Erythroblast (primary cell): ENCODE measurements at regions not wholly inside any gene's neighbourhood (a gene's known extent, or its start where the extent isn't known, plus 50 kb on each side); places are given as distances from the start of the nearest gene placed in this dataset.

Source experiments
- GATA1 ChIP-seq: IDR thresholded peaks from 2 replicates; pipeline ENCODE4 v1.6.1; 2011; ENCODE audit warnings: low read depth, mild to moderate bottlenecking, control low read depth, low read length, moderate library complexity
- POLR2A ChIP-seq: IDR thresholded peaks from 2 replicates; pipeline ENCODE4 v1.6.1; 2011; ENCODE audit warnings: mild to moderate bottlenecking, low read length

DNA sequence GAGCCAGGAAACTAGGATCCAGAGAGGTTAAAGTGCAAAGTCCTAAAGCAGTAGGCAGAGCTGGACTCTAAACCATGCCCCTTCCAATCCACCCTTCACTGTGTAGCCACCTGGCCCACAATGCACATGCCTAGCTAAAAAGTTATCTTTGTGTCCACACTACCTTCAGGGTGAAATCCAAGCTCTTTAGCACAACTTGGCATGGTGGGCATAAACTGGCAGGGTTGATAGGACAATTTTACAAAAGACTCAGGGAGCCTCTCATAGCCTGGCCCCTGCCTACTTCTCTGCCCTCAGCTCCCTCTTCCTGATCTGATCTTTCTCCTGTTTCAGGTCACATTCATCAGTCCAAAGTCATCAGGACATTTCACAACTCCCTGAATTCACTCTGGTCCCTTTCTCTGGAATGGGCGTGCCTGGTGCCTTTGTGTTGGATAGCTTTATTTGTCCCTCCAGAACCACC, 513.9 kb downstream of the OMA1 start:
- TF ChIP-seq POLR2A (no peak), GATA1 (no peak)
